ENCODE measurements at regions not wholly inside any gene's neighbourhood (a gene's known extent, or its start where the extent isn't known, plus 50 kb on each side); places are given as distances from the start of the nearest gene placed in this dataset.
"Not testable (repeated sequence)": the region's sequence is repeated elsewhere in the genome, so short reads cannot be mapped to it uniquely, and the experiment has no call there.

DNA sequence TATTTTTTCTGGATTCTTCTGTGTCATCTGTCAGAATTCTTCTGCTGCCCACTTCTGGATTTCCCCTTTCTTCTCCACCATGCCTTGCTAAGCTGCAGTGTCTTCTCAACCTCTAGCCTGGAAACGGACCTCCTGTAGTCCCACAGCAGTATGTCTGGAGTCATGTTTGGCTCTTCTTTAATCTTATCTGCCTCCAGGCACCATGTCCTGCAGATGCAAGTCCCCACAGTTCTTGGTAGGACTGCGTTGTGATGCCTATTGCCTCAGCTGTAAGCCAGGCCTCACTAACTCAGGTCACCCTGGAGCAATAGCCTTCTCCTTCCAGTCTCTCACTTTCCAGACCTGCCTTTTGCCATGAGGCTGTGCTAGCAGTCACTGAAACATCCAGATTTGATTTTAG is 268.3 kb downstream of the POM121L12 start:
- H3K36me3 Mint-ChIP-seq: no peaks in the 10 kb centered on the region
- H3K27me3 Mint-ChIP-seq: no peaks in the 10 kb centered on the region
- ATAC-seq: no peak
- no peak overlapping the region for H3K4me3 Mint-ChIP-seq
- no peak overlapping the region for H3K27ac Mint-ChIP-seq
- no peaks in the 10 kb centered on the region for H3K4me1 Mint-ChIP-seq
- H3K9me3 Mint-ChIP-seq: peaks cover 13% of the 10 kb centered on the region

DNA sequence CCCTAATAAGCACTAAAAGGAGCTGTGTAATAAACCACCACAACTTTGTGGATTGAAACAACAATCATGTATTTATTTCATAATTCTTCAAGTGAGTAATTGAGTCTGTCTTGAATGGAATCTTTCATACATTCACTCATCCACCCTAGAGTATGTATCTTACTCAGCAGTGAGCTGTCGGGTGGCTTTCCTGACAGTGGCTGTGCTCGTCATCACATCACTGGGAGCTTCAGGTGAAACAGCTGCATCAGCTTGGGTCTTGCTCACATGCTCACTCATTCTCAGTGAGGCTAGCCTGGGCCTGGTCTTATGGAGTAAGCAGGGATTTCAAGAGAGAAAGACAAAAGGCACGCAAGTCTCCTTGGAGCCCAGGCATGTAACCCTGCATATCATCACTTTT is 271.4 kb downstream of the POM121L12 start:
- ATAC-seq: no peak

DNA sequence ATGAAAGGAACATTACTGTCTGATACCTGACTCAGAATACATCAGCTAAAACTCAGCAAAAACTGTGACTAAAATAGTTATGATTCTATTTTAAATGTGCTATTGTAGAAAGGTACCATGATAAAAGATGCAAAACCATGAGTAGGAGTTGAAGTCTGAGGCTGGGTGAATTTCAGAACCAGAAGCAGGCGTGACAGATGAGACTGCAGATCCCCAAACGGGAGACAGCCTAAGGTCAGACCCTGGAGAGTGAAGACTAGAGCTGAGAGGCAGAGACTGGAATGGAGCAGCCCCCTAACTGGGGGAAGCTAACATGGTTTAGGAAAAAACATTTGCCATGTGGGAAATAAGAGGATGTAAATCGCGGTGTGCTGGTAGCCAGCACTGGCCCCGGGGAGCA is 275.8 kb downstream of the POM121L12 start:
- H3K27me3 Mint-ChIP-seq: no peaks in the 10 kb centered on the region
- H3K9me3 Mint-ChIP-seq: peaks cover 8% of the 10 kb centered on the region
- H3K4me3 Mint-ChIP-seq: no peak overlapping the region
- H3K4me1 Mint-ChIP-seq: no peaks in the 10 kb centered on the region
- H3K27ac Mint-ChIP-seq: no peak overlapping the region
- H3K36me3 Mint-ChIP-seq: no peaks in the 10 kb centered on the region
- ATAC-seq: no peak

More for the DNA sequence above, 271.4 kb downstream of the POM121L12 start:
- no peaks in the 10 kb centered on the region for H3K27me3 Mint-ChIP-seq
- no peaks in the 10 kb centered on the region for H3K36me3 Mint-ChIP-seq
- no peak overlapping the region for H3K4me3 Mint-ChIP-seq
- H3K27ac Mint-ChIP-seq: no peak overlapping the region
- no peaks in the 10 kb centered on the region for H3K4me1 Mint-ChIP-seq
- peaks cover 13% of the 10 kb centered on the region for H3K9me3 Mint-ChIP-seq

DNA sequence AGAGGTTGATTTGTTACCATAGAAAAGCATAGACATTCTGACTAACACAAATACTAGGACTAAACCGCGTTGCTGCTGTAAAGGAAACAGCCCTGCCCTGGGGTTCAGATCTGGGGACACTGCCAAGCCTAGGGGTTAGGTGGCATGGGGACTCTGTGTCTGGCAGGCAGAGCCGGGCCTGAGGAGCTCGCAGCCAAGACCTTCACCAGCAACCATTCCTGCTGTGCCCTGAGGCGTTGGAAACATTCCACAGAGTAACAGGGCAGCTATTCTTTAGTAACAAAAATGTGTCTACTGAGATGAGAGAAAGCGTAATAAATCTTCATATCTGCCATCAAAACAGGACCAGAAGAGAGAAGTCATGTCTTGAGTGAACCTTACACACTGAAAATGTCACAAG is 280.5 kb downstream of the POM121L12 start:
- no peaks in the 10 kb centered on the region for H3K27me3 Mint-ChIP-seq

DNA sequence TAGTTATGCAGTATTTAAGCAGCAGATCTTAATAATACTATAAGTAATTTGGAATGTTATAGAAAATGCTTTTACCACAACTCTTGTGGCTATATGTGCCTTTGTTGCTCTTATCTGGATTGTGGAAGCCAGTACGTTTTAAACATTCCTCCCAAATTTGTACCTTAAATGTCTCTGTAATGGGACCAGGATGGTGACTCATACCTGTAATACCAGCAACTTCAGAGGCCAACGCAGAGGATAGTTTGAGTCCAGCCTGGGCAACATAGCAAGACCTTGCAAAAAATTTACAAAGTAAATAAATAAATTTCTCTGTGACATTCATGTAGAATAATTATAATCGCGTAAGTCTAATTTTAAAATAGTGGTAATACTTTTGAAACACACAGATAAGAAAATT is 283.1 kb downstream of the POM121L12 start:
- Mint-ChIP-seq H3K4me3 (no peak overlapping the region), H3K9me3 (peaks cover 10% of the 10 kb centered on the region), H3K27me3 (no peaks in the 10 kb centered on the region), H3K4me1 (no peaks in the 10 kb centered on the region), H3K27ac (no peak overlapping the region), H3K36me3 (no peaks in the 10 kb centered on the region)
- no peak for ATAC-seq

More for the DNA sequence above, 280.5 kb downstream of the POM121L12 start:
- no peak overlapping the region for H3K27ac Mint-ChIP-seq
- no peaks in the 10 kb centered on the region for H3K4me1 Mint-ChIP-seq
- ATAC-seq: no peak
- H3K4me3 Mint-ChIP-seq: no peak overlapping the region
- peaks cover 7% of the 10 kb centered on the region for H3K9me3 Mint-ChIP-seq
- no peaks in the 10 kb centered on the region for H3K36me3 Mint-ChIP-seq

DNA sequence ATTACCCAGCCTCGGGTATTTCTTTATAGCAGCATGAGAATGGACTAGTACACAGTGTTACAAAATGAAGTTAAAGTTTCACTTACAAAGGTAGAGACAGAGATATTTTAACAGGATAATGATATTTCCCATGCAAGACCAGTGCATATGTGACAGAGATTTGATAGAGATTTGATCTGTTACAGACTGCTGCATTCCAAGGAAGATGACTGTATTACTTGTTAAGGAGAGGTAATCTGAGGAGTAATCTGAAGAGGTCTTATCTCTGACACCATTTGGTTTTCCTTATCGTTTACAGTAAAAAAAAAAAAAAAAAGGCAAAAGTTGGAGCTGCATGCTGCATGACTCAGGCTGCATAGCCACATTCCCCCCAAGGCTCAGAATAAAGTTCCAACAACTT is 289.6 kb downstream of the POM121L12 start:
- Mint-ChIP-seq H3K4me3 (no peak overlapping the region), H3K36me3 (no peaks in the 10 kb centered on the region), H3K27ac (no peak overlapping the region), H3K27me3 (no peaks in the 10 kb centered on the region), H3K4me1 (no peaks in the 10 kb centered on the region), H3K9me3 (peaks cover 5% of the 10 kb centered on the region)
- ATAC-seq: no peak

DNA sequence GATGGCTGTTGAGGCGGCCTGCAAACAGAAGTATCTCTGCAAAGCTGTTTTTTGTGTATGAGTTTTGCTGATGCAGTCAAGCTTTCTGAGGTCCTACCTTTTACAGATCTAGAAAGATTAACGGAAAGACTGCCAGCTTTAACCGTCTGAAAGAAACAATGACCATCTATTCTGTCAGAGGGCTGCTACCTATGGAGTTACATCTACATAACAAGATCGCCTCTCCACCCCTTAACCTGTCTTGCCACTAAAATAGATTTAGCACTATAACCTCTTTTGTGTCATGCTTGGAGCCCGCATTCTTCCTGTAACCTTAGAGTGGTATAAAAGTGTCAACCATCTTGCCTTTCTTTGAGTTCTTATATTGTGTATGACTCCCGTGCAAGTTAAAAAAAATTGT is 291.2 kb downstream of the POM121L12 start:
- Mint-ChIP-seq H3K9me3 (peaks cover 3% of the 10 kb centered on the region), H3K27ac (no peak overlapping the region), H3K27me3 (no peaks in the 10 kb centered on the region), H3K4me1 (no peaks in the 10 kb centered on the region), H3K4me3 (no peak overlapping the region), H3K36me3 (no peaks in the 10 kb centered on the region)
- ATAC-seq: no peak

DNA sequence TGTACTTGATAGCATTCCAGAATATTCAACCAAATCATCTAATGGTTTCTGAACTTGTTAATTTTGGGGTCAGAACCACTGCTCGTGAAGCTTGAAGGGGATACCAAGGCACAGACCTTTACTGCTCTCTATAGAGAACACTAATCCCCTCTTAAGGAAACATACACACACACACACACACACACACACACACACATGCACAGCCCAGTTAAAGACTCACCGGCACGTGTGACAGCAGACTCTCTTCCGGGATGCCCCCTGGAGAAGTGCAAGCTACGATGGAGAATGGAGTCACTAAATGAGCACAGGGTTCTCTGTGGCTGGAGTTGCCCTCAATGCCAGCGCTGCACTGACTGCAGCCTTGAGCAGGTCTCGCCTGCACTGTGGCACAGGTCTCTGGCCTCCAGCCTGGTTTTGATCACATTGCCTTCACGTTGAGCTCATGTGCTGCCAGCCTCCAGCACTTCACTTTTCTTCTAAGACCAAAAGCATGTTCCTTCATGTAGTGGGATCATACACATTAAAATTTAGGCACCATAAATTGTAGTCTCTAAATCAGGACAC is 300.8 kb downstream of the POM121L12 start:
- Mint-ChIP-seq H3K4me1 (no peaks in the 10 kb centered on the region), H3K9me3 (no peaks in the 10 kb centered on the region), H3K27ac (no peak overlapping the region), H3K36me3 (no peaks in the 10 kb centered on the region), H3K27me3 (no peaks in the 10 kb centered on the region), H3K4me3 (no peak overlapping the region)
- ATAC-seq: no peak

DNA sequence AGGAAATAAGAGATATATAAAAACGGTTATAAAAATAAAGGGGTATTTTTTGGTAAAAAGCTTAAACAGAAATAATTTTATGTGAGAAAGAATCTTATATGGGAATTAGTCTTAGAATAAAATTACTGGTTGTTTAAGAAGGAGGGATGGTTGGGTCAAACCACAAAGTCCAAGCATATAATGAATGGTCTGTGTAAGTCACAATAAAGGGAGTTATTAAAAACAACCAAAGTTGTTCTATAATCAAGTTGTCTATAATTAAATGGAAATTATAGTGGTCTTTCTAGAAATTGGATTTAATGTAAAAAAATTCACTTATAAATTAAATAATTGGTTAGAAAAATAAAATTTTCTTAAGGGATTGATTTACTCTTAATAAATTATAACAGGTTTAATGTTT is 304.8 kb downstream of the POM121L12 start:
- no peak for ATAC-seq
- H3K36me3 Mint-ChIP-seq: no peaks in the 10 kb centered on the region
- no peaks in the 10 kb centered on the region for H3K27me3 Mint-ChIP-seq
- no peaks in the 10 kb centered on the region for H3K4me1 Mint-ChIP-seq
- peaks cover 12% of the 10 kb centered on the region for H3K9me3 Mint-ChIP-seq
- no peak overlapping the region for H3K27ac Mint-ChIP-seq
- no peak overlapping the region for H3K4me3 Mint-ChIP-seq

DNA sequence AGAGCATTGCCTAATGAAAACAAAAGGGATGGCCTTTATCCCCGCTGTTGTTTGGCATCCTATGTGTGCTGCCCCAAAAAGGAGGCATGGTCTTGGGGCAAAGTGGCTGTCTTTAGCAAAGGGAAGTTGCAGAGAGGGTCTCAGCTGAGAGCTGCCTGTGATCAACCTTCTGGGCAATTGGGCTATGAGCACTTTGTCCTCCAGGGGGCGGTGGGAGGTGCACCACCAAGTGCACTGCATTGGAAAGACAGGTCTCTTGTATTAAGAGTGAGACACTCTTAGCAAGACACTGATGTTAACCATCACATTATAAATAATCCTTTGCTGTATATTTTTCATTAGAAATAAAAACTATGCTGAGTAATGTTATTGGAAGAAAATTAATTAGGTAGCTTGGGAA is 314.8 kb downstream of the POM121L12 start:
- Mint-ChIP-seq H3K4me3 (no peak overlapping the region), H3K36me3 (no peaks in the 10 kb centered on the region), H3K9me3 (peaks cover 3% of the 10 kb centered on the region), H3K27me3 (no peaks in the 10 kb centered on the region), H3K27ac (no peak overlapping the region), H3K4me1 (no peaks in the 10 kb centered on the region)
- no peak for ATAC-seq

DNA sequence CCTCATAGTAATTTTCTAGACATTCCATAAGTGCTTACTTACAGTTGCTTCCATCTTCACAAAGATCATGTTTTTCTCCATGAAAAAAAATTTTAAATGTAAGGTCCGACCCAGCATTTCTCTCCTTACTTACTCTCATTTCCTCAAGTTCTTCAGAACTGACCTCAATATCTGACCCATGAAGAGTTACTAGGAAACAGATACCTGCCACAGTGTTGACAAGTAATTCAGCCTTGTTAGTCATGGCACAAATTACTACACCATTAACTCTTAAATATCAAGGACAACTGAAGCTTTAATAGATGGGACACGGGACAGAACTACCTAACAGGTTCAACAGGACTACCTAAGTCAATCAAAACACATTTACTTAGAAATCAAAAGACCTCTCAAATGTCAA is 316.2 kb downstream of the POM121L12 start:
- H3K36me3 Mint-ChIP-seq: no peaks in the 10 kb centered on the region
- ATAC-seq: no peak
- H3K4me1 Mint-ChIP-seq: no peaks in the 10 kb centered on the region
- peaks cover 3% of the 10 kb centered on the region for H3K9me3 Mint-ChIP-seq
- no peak overlapping the region for H3K27ac Mint-ChIP-seq
- H3K27me3 Mint-ChIP-seq: no peaks in the 10 kb centered on the region
- H3K4me3 Mint-ChIP-seq: no peak overlapping the region

DNA sequence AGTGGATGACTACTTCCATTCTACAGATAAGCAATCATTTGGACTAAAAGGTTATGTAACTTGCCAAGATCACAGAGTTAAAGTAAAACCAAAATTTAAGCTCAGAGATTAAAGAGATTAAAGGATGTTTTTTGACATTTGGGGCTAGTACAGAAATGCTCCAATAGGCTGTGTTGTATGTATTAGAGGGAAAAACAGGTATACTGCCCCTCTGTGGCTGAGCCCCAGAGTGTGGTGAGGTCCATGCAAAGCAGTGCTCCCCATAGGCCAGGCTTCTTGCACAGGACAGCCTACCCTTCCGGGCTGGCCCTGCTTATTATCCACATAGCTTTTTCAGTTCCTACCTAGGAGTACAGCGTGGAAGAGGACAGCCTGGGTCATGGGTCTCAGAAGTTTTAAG is 322.8 kb downstream of the POM121L12 start:
- no peak overlapping the region for H3K4me3 Mint-ChIP-seq
- H3K36me3 Mint-ChIP-seq: no peaks in the 10 kb centered on the region
- H3K27ac Mint-ChIP-seq: no peak overlapping the region
- H3K4me1 Mint-ChIP-seq: no peaks in the 10 kb centered on the region
- H3K9me3 Mint-ChIP-seq: peaks cover 9% of the 10 kb centered on the region
- ATAC-seq: no peak
- H3K27me3 Mint-ChIP-seq: no peaks in the 10 kb centered on the region

DNA sequence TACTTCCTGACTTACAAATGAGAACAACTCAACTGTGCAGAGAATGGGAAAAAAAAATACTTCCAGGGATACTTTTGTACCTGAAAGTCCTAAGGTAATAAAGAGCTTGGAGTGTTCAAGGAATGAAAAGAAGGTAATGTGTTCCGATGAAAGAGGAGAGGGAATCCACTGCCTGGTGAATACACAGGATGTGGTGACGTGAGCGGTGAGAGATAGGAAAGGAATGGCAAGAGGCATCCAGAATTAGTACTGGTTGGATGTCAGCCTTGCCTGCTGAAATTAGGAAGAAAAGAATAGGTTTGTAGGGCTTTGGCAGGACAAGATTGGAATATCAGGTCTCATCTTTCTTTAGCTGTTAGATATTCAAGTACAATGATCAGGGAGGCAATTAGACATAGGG is 347.7 kb downstream of the POM121L12 start:
- Mint-ChIP-seq H3K27ac (no peak overlapping the region), H3K4me1 (no peaks in the 10 kb centered on the region), H3K27me3 (no peaks in the 10 kb centered on the region), H3K36me3 (no peaks in the 10 kb centered on the region), H3K4me3 (no peak overlapping the region), H3K9me3 (peaks cover 3% of the 10 kb centered on the region)
- ATAC-seq: no peak

DNA sequence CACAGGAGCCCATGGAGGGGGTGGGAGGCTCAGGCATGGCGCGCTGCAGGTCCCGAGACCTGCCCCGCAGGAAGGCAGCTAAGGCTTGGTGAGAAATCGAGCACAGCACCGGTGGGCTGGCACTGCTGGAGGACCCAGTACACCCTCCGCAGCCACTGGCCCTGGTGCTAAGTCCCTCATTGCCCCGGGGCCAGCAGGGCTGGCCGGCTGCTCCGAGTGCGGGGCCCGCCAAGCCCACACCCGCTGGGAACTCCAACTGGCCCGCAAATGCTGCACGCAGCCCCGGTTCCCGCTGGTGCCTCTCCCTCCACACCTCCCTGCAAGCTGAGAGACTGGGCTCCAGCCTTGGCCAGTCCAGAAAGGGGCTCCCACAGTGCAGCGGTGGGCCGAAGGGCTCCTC is 349.8 kb downstream of the POM121L12 start:
- not testable (repeated sequence) for H3K4me3 Mint-ChIP-seq, H3K36me3 Mint-ChIP-seq, ATAC-seq, H3K27me3 Mint-ChIP-seq, H3K4me1 Mint-ChIP-seq, H3K27ac Mint-ChIP-seq, H3K9me3 Mint-ChIP-seq

DNA sequence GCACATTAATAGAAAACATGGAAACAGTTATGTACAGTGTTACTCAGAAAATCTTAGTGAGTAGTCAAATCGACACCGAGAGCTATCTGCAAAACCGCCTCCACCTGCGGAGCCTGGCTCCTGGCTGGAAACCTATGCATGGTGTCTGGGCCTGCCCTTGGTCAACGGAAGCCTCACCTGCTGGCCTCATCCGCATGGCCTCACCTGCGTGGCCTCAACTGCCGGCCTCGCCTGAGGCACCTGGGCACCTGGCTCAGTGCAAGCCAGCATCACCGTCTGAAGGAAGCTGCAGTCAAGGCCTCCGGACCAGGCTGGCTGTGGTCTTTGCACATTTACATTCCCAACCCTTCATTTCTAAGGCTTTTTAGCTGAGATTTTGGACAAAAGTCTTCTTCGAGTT is 352.1 kb downstream of the POM121L12 start:
- peaks cover 3% of the 10 kb centered on the region for H3K9me3 Mint-ChIP-seq
- no peak overlapping the region for H3K4me3 Mint-ChIP-seq
- no peaks in the 10 kb centered on the region for H3K36me3 Mint-ChIP-seq
- H3K27me3 Mint-ChIP-seq: no peaks in the 10 kb centered on the region
- ATAC-seq: no peak
- H3K27ac Mint-ChIP-seq: no peak overlapping the region
- no peaks in the 10 kb centered on the region for H3K4me1 Mint-ChIP-seq

DNA sequence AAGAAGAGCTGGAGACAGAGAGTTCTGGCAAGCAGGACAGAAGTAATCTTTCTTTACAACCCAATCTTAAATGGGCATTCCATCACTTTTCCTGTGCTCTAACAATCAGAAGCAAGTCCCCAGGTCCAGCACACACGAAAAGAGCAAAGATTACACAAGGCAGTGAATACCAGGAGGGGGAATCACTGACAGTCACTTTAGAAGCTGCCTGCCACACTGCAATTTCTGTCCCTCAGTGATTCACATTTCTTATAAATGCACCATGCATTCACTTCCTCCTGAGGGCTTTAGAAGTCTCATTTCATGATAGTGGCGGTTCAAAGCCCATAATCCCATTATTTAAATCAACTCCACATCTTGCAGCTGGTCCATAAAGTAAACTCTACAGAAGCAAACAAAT is 362.5 kb downstream of the POM121L12 start:
- ATAC-seq: no peak
- Mint-ChIP-seq H3K36me3 (no peaks in the 10 kb centered on the region), H3K4me3 (no peak overlapping the region), H3K4me1 (no peaks in the 10 kb centered on the region), H3K27ac (no peak overlapping the region), H3K9me3 (no peaks in the 10 kb centered on the region), H3K27me3 (no peaks in the 10 kb centered on the region)

DNA sequence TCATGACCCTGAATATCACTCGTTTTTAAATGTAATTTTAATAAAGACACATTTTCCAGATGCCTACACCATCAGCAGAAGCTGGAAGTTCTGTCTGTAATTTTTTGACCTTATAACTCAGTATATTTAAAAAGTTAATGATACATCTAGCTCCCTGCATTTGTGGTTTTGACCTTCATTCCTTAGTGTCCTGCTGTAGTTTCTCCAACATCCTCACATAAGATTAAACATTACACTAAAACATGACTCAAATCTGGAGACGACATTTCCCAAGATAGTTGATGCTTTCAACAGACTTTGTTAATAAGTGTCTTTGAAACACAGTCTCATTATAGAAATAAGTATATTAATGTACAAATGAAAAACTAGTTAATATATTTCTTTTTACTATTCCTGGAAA is 363.1 kb downstream of the POM121L12 start:
- H3K27me3 Mint-ChIP-seq: no peaks in the 10 kb centered on the region
- H3K4me3 Mint-ChIP-seq: no peak overlapping the region
- H3K27ac Mint-ChIP-seq: no peak overlapping the region
- no peak for ATAC-seq
- H3K36me3 Mint-ChIP-seq: no peaks in the 10 kb centered on the region
- no peaks in the 10 kb centered on the region for H3K9me3 Mint-ChIP-seq
- no peaks in the 10 kb centered on the region for H3K4me1 Mint-ChIP-seq

Data from stimulated activated memory B cell treated with anti-CD40 and anti-IgM and Interleukin-4, amounts not matched to agents 10 μg/mL and 1 μg/mL and 100 μg/mL, for 72 hours (primary cell).